Ishikawa (cell line): ENCODE measurements at regions not wholly inside any gene's neighbourhood (a gene's known extent, or its start where the extent isn't known, plus 50 kb on each side); places are given as distances from the start of the nearest gene placed in this dataset.

ENCODE experiments used
- CEBPB ChIP-seq: IDR thresholded peaks from 2 replicates; pipeline ENCODE4 v1.6.1; 2012
- CREB1 ChIP-seq: IDR thresholded peaks from 2 replicates; pipeline ENCODE4 v1.6.1; 2012; ENCODE audit warnings: low read depth
- EGR1 ChIP-seq: IDR thresholded peaks from 2 replicates; pipeline ENCODE4 v1.6.1; 2012
- EP300 ChIP-seq: IDR thresholded peaks from 2 replicates; pipeline ENCODE4 v1.6.1; 2012; ENCODE audit warnings: borderline replicate concordance
- FOXM1 ChIP-seq: IDR thresholded peaks from 2 replicates; pipeline ENCODE4 v1.6.1; 2012; ENCODE audit warnings: low read depth, borderline replicate concordance
- MAX ChIP-seq: IDR thresholded peaks from 2 replicates; pipeline ENCODE4 v1.6.1; 2012
- NFIC ChIP-seq: IDR thresholded peaks from 2 replicates; pipeline ENCODE4 v1.6.1; 2012
- RAD21 ChIP-seq: IDR thresholded peaks from 2 replicates; pipeline ENCODE4 v1.6.1; 2012; ENCODE audit warnings: low read depth
- REST ChIP-seq: IDR thresholded peaks from 2 replicates; pipeline ENCODE4 v1.6.1; 2012; ENCODE audit warnings: low read depth, mild to moderate bottlenecking
- TAF1 ChIP-seq: IDR thresholded peaks from 2 replicates; pipeline ENCODE4 v1.6.1; 2012; ENCODE audit warnings: low read depth, mild to moderate bottlenecking
- TCF12 ChIP-seq: IDR thresholded peaks from 2 replicates; pipeline ENCODE4 v1.6.1; 2012; ENCODE audit warnings: low read depth
- TEAD4 ChIP-seq: IDR thresholded peaks from 2 replicates; pipeline ENCODE4 v1.6.1; 2012
- USF1 ChIP-seq: IDR thresholded peaks from 2 replicates; pipeline ENCODE4 v1.6.1; 2012
- YY1 ChIP-seq: IDR thresholded peaks from 2 replicates; pipeline ENCODE4 v1.6.1; 2012; ENCODE audit warnings: low read depth
- ZBTB7A ChIP-seq: IDR thresholded peaks from 2 replicates; pipeline ENCODE4 v1.6.1; 2012; ENCODE audit warnings: low read depth

GRCh38 chr16:26386096-26386495 is 680.6 kb upstream of the C16orf82 start:
- TF ChIP-seq MAX: no peak
- no peak for TF ChIP-seq FOXM1
- no peak for TF ChIP-seq ZBTB7A
- no peak for TF ChIP-seq RAD21
- TF ChIP-seq TEAD4: no peak
- no peak for TF ChIP-seq CREB1
- TF ChIP-seq USF1: no peak
- no peak for TF ChIP-seq TAF1
- no peak for TF ChIP-seq TCF12
- TF ChIP-seq EGR1: no peak
- TF ChIP-seq CEBPB: no peak
- no peak for TF ChIP-seq YY1
- no peak for TF ChIP-seq EP300
- no peak for TF ChIP-seq REST
- no peak for TF ChIP-seq NFIC

- TF ChIP-seq REST (no peak), YY1 (no peak), NFIC (no peak), TCF12 (no peak), ZBTB7A (no peak), TAF1 (no peak), FOXM1 (no peak), CREB1 (no peak), USF1 (no peak), CEBPB (no peak)
Observed at GRCh38 chr16:26391833-26392232, 674.9 kb upstream of the C16orf82 start.

GRCh38 chr16:26394409-26394808 is 672.3 kb upstream of the C16orf82 start:
- TF ChIP-seq EGR1 (no peak), TCF12 (no peak), ZBTB7A (no peak), RAD21 (no peak), FOXM1 (no peak), TEAD4 (no peak), TAF1 (no peak), NFIC (no peak), YY1 (no peak), REST (no peak), MAX (no peak), CEBPB (no peak), CREB1 (no peak), USF1 (no peak)

GRCh38 chr16:26395700-26396099 is 671.0 kb upstream of the C16orf82 start:
- TF ChIP-seq NFIC: no peak
- TF ChIP-seq USF1: no peak
- no peak for TF ChIP-seq CREB1
- no peak for TF ChIP-seq MAX
- no peak for TF ChIP-seq RAD21
- TF ChIP-seq FOXM1: no peak
- no peak for TF ChIP-seq YY1
- TF ChIP-seq CEBPB: no peak
- TF ChIP-seq TAF1: no peak
- no peak for TF ChIP-seq TCF12
- no peak for TF ChIP-seq REST
- no peak for TF ChIP-seq EP300
- TF ChIP-seq ZBTB7A: no peak
- no peak for TF ChIP-seq TEAD4
- no peak for TF ChIP-seq EGR1
